Stimulated activated naive CD8-positive, alpha-beta T cell treated with anti-CD3 and anti-CD28 coated beads, Interleukin-15, amount 100 ng/mL, for 72 hours (primary cell): ENCODE measurements at regions not wholly inside any gene's neighbourhood (a gene's known extent, or its start where the extent isn't known, plus 50 kb on each side); places are given as distances from the start of the nearest gene placed in this dataset.
A peak's percentile ranks its signal among the peaks of the same experiment; 100 is the strongest.
"Not testable (repeated sequence)": the region's sequence is repeated elsewhere in the genome, so short reads cannot be mapped to it uniquely, and the experiment has no call there.

Experiments used
- ATAC-seq: fragments of 150-1000 bp; cut with Tn5 transposase; 2 replicates; pipeline ENCODE4 v1.10.0; 2021; ENCODE audit warnings: mild to moderate bottlenecking, moderate library complexity
- DNase-seq, 2 donors: peaks; one replicate each; pipeline ENCODE4 v3.0.0; 2021 to 2022
- H3K27ac Mint-ChIP-seq, 2 donors: one replicate each; pipeline ENCODE4 v1.8.0; 2022; ENCODE audit warnings: mild to moderate bottlenecking in 2 of 2, mixed read lengths in 2 of 2, moderate library complexity in 2 of 2
- H3K27me3 Mint-ChIP-seq: one replicate; pipeline ENCODE4 v1.8.0; 2022; ENCODE audit warnings: mixed read lengths
- H3K4me1 Mint-ChIP-seq: one replicate; pipeline ENCODE4 v1.8.0; 2022; ENCODE audit warnings: mild to moderate bottlenecking, mixed read lengths
- H3K4me3 Mint-ChIP-seq, 2 donors: one replicate each; pipeline ENCODE4 v1.8.0; 2022; ENCODE audit warnings: mild to moderate bottlenecking in 2 of 2, mixed read lengths in 2 of 2, moderate library complexity in 1 of 2
- H3K9me3 Mint-ChIP-seq, 2 donors: one replicate each; pipeline ENCODE4 v1.8.0; 2022; ENCODE audit warnings: mixed read lengths in 2 of 2

DNA sequence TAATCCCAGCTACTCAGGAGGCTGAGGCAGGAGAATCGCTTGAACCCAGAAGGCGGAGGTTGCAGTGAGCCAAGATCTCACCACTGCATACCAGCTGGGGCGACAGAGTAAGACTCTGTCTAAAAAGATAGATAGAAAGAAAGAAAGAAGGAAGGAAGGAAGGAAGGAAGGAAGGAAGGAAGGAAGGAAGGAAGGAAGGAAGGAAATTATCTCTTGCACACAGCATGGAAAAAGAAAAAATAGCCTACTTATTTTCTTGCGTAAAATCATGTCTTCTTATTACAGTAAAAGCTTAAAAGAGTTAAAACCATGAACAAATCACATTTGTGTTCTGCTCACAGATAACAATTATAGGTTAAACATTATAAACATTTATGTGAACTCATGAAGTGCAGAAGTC lies 205.9 kb downstream of the TMA16 start:
- ATAC-seq, H3K4me3 Mint-ChIP-seq, H3K4me1 Mint-ChIP-seq, H3K9me3 Mint-ChIP-seq, H3K27me3 Mint-ChIP-seq, DNase-seq: not testable (repeated sequence)
- peak overlapping the region in 1 of 2 donors; percentile 95 for H3K27ac Mint-ChIP-seq

GRCh38 chr4:163701916-163702315 lies 207.4 kb downstream of the TMA16 start:
- no peak for ATAC-seq

DNA sequence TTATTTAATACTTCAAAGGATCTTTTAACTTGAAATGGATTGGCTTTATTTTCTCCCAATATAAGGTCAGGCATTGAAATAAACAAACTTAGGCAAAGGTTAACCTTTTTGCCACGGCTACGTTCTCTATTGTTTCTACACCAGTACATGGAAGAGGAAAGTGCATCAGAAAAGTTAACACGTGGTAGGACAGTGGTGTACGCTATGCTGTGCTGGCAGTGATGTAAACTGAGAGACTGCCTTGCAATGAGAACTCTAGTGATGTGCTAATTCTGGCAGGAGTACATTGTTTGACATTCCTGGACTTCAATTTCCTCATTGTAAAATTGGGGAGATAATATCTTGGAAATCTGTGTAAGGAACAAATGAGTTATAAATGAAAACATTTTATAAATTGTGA lies 208.2 kb downstream of the TMA16 start:
- H3K9me3 Mint-ChIP-seq, result no peaks in the 10 kb centered on the region
- no peaks in the 10 kb centered on the region for H3K27me3 Mint-ChIP-seq
- ATAC-seq (no peak), DNase-seq (no peak)
- no peaks in the 10 kb centered on the region for H3K4me1 Mint-ChIP-seq
- no peak overlapping the region for H3K4me3 Mint-ChIP-seq
- no peak overlapping the region for H3K27ac Mint-ChIP-seq

More at GRCh38 chr4:163701916-163702315, 207.4 kb downstream of the TMA16 start:
- H3K9me3 Mint-ChIP-seq, result peaks cover 0 to 2% of the 10 kb centered on the region in 2 donors
- no peak overlapping the region for H3K27ac Mint-ChIP-seq
- H3K27me3 Mint-ChIP-seq, result peaks cover 2% of the 10 kb centered on the region
- H3K4me1 Mint-ChIP-seq, result no peaks in the 10 kb centered on the region
- no peak overlapping the region for H3K4me3 Mint-ChIP-seq
- no peak for DNase-seq

DNA sequence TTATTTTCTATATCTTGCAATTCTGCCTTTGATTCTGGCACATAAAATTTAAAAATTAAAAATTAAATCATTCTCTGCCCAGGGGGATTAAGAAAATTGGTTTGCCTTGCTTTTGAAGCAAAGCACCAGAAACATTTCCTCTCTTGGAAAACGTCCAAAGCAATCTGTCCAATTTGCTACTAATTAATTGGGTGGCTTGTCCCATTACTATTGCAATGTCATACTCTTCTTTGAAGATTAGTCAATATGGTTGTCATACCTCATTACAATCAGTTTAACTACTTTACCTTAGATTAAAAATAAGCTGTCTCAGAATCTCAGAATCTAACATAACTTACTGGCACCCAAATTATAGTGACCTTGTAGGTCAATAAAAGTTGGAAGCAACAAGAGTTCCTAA lies 208.8 kb downstream of the TMA16 start:
- no peaks in the 10 kb centered on the region for H3K27me3 Mint-ChIP-seq
- H3K4me1 Mint-ChIP-seq, result no peaks in the 10 kb centered on the region
- H3K4me3 Mint-ChIP-seq, result no peak overlapping the region
- H3K27ac Mint-ChIP-seq, result no peak overlapping the region
- no peak for DNase-seq
- H3K9me3 Mint-ChIP-seq, result no peaks in the 10 kb centered on the region
- no peak for ATAC-seq

- Mint-ChIP-seq H3K27me3 (no peaks in the 10 kb centered on the region), H3K4me1 (no peaks in the 10 kb centered on the region), H3K9me3 (no peaks in the 10 kb centered on the region), H3K4me3 (no peak overlapping the region), H3K27ac (no peak overlapping the region)
- ATAC-seq (no peak), DNase-seq (no peak)
Measured at GRCh38 chr4:163707873-163708272, 213.4 kb downstream of the TMA16 start.

DNA sequence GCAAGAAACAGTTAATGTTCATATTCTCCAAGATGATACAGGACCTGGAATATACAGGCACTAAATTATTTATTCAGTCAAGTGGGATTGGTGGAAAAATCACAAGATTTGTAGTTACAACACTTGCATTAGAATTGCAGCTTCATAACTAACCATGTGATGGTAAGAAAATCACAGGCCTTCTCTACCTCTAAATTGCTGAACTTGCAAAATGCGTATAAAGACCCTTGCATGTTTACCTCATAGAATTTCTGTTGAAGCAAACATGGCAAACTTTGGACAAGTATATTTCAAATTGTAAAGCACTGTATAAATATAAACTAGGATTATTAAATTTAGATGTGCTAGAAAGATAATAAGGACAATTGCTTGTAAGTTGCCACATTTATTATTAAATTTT lies 215.1 kb downstream of the TMA16 start:
- no peaks in the 10 kb centered on the region for H3K27me3 Mint-ChIP-seq
- DNase-seq, result no peak
- no peak overlapping the region for H3K4me3 Mint-ChIP-seq
- no peak overlapping the region for H3K27ac Mint-ChIP-seq
- H3K9me3 Mint-ChIP-seq, result no peaks in the 10 kb centered on the region
- no peak for ATAC-seq
- no peaks in the 10 kb centered on the region for H3K4me1 Mint-ChIP-seq

DNA sequence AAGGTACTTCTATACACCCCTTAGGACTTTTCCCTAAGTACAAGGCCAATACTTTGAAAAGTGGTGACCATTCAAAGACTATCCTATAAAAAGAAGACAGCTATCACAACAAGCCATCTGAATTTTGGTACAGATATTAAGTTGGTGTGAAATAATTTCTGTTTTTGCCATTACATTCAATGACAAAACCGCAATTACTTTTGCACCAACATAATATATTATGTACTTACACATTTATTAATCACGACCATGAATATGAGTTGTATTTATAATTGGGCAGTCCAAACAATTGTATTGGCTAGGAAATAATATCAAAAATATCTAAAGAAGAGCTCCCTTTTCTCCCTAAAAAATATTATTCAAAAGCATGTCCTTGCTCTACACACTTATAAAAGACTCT lies 215.7 kb downstream of the TMA16 start:
- Mint-ChIP-seq H3K27me3 (no peaks in the 10 kb centered on the region), H3K4me1 (no peaks in the 10 kb centered on the region), H3K27ac (no peak overlapping the region), H3K9me3 (no peaks in the 10 kb centered on the region), H3K4me3 (no peak overlapping the region)
- DNase-seq (no peak), ATAC-seq (no peak)

GRCh38 chr4:163724495-163724894 lies 230.0 kb downstream of the TMA16 start:
- not testable (repeated sequence) for ATAC-seq, H3K27ac Mint-ChIP-seq, H3K4me1 Mint-ChIP-seq, H3K9me3 Mint-ChIP-seq, H3K4me3 Mint-ChIP-seq, DNase-seq
- H3K27me3 Mint-ChIP-seq, result peaks cover 14% of the 10 kb centered on the region

GRCh38 chr4:163726641-163727040 lies 232.2 kb downstream of the TMA16 start:
- Mint-ChIP-seq H3K4me1 (no peaks in the 10 kb centered on the region), H3K9me3 (no peaks in the 10 kb centered on the region), H3K27me3 (peaks cover 11% of the 10 kb centered on the region), H3K27ac (no peak overlapping the region), H3K4me3 (no peak overlapping the region)
- ATAC-seq, result no peak
- no peak for DNase-seq

GRCh38 chr4:163731071-163731470 lies 236.6 kb downstream of the TMA16 start:
- DNase-seq, result no peak
- no peaks in the 10 kb centered on the region for H3K4me1 Mint-ChIP-seq
- H3K27ac Mint-ChIP-seq, result no peak overlapping the region
- H3K9me3 Mint-ChIP-seq, result peaks cover 4 to 7% of the 10 kb centered on the region in 2 donors
- no peak for ATAC-seq
- peaks cover 7% of the 10 kb centered on the region for H3K27me3 Mint-ChIP-seq
- H3K4me3 Mint-ChIP-seq, result no peak overlapping the region

DNA sequence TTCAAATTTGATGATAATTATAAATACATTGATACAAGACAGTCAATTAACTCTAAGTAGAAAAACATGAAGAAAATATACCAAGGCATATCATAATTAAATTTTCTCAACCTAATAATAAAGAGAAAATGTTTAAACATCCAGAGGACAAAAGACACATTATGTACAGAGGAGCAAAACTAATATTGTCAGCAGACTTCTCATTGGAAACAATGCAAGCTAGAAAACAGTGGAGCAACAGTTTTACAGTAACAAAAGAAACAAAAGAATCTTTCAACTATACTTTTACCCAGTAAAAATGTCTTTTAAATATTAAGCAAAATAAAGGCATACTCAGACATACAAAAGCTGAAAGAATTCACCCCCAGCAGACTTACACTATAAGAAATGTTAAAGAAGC lies 238.0 kb downstream of the TMA16 start:
- peaks cover 4 to 7% of the 10 kb centered on the region in 2 donors for H3K9me3 Mint-ChIP-seq
- peaks cover 7% of the 10 kb centered on the region for H3K27me3 Mint-ChIP-seq
- no peak for ATAC-seq
- no peak overlapping the region for H3K4me3 Mint-ChIP-seq
- H3K27ac Mint-ChIP-seq, result no peak overlapping the region
- H3K4me1 Mint-ChIP-seq, result no peaks in the 10 kb centered on the region
- no peak for DNase-seq

GRCh38 chr4:163736876-163737275 lies 242.4 kb downstream of the TMA16 start:
- peaks cover 7% of the 10 kb centered on the region for H3K27me3 Mint-ChIP-seq
- H3K27ac Mint-ChIP-seq, result no peak overlapping the region
- H3K9me3 Mint-ChIP-seq, result peaks cover 4 to 6% of the 10 kb centered on the region in 2 donors
- no peak overlapping the region for H3K4me3 Mint-ChIP-seq
- ATAC-seq (no peak), DNase-seq (no peak)
- no peaks in the 10 kb centered on the region for H3K4me1 Mint-ChIP-seq

GRCh38 chr4:163737846-163738245 lies 243.4 kb downstream of the TMA16 start:
- H3K4me3 Mint-ChIP-seq, H3K27ac Mint-ChIP-seq, H3K27me3 Mint-ChIP-seq, H3K4me1 Mint-ChIP-seq, DNase-seq, H3K9me3 Mint-ChIP-seq, ATAC-seq: not testable (repeated sequence)

GRCh38 chr4:163738521-163738920 lies 244.0 kb downstream of the TMA16 start:
- ATAC-seq, result no peak
- Mint-ChIP-seq H3K27me3 (peaks cover 7% of the 10 kb centered on the region), H3K4me1 (no peaks in the 10 kb centered on the region), H3K27ac (no peak overlapping the region), H3K4me3 (no peak overlapping the region), H3K9me3 (no peaks in the 10 kb centered on the region)
- DNase-seq, result no peak

GRCh38 chr4:163744861-163745260 lies 250.4 kb downstream of the TMA16 start:
- no peak for DNase-seq
- Mint-ChIP-seq H3K4me1 (no peaks in the 10 kb centered on the region), H3K9me3 (no peaks in the 10 kb centered on the region), H3K4me3 (no peak overlapping the region), H3K27me3 (no peaks in the 10 kb centered on the region), H3K27ac (no peak overlapping the region)
- ATAC-seq, result no peak

- ATAC-seq (no peak), DNase-seq (no peak)
- Mint-ChIP-seq H3K27me3 (no peaks in the 10 kb centered on the region), H3K27ac (no peak overlapping the region), H3K4me1 (no peaks in the 10 kb centered on the region), H3K9me3 (no peaks in the 10 kb centered on the region), H3K4me3 (no peak overlapping the region)
Measured at GRCh38 chr4:163747293-163747692, 252.8 kb downstream of the TMA16 start.

- DNase-seq (no peak), ATAC-seq (no peak)
- H3K4me1 Mint-ChIP-seq, result no peaks in the 10 kb centered on the region
- no peaks in the 10 kb centered on the region for H3K27me3 Mint-ChIP-seq
- no peaks in the 10 kb centered on the region for H3K9me3 Mint-ChIP-seq
- no peak overlapping the region for H3K27ac Mint-ChIP-seq
- no peak overlapping the region for H3K4me3 Mint-ChIP-seq
Measured at GRCh38 chr4:163747886-163748285, 253.4 kb downstream of the TMA16 start.
